ENCODE measurements at regions not wholly inside any gene's neighbourhood (a gene's known extent, or its start where the extent isn't known, plus 50 kb on each side); places are given as distances from the start of the nearest gene placed in this dataset.

DNA sequence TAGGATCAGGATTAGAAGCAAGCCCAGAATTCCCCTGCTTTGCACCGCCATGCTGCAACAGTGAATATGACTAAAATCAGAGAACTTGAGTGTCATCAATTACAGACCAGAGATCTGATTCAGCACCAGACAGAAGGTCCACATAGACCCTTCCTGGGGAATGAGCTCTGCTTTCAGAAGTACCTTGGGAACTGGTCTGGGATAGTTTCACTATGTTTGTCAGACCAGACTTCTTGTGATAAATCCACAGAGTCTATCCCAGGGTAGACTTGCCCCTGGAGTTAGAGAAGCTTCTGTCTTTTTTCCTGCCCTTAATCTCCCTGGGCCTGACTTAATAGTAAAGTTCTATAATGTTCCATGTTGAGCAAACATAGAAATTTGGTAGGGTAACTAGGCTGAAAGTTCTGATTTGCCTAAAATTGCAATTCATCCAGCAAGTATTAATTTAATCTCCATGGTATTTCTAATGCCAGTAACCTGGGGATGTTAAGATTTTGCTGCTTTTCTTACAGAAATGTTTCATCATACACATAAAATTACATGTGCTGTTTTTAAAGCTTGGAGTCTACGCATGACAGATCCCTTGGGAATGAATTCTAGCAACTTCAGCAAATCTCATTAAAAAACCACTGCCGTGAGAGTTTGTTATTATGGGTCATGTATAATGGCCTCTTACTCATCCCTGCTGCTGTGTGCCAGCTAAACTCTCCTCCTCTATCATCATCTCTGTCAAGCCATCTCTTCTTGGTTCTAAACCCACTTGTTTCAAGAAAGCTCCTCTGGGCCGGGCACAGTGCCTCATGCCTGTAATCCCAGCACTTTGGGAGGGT, 61.3 kb upstream of the METAP2 start:
- TF ChIP-seq, protein P1, sequence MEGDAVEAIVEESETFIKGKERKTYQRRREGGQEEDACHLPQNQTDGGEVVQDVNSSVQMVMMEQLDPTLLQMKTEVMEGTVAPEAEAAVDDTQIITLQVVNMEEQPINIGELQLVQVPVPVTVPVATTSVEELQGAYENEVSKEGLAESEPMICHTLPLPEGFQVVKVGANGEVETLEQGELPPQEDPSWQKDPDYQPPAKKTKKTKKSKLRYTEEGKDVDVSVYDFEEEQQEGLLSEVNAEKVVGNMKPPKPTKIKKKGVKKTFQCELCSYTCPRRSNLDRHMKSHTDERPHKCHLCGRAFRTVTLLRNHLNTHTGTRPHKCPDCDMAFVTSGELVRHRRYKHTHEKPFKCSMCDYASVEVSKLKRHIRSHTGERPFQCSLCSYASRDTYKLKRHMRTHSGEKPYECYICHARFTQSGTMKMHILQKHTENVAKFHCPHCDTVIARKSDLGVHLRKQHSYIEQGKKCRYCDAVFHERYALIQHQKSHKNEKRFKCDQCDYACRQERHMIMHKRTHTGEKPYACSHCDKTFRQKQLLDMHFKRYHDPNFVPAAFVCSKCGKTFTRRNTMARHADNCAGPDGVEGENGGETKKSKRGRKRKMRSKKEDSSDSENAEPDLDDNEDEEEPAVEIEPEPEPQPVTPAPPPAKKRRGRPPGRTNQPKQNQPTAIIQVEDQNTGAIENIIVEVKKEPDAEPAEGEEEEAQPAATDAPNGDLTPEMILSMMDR (IDR thresholded peaks at IDR 0.05): no peak
- TF ChIP-seq POLR2A (IDR thresholded peaks at IDR 0.05): no peak
